ENCODE measurements at regions not wholly inside any gene's neighbourhood (a gene's known extent, or its start where the extent isn't known, plus 50 kb on each side); places are given as distances from the start of the nearest gene placed in this dataset.

DNA sequence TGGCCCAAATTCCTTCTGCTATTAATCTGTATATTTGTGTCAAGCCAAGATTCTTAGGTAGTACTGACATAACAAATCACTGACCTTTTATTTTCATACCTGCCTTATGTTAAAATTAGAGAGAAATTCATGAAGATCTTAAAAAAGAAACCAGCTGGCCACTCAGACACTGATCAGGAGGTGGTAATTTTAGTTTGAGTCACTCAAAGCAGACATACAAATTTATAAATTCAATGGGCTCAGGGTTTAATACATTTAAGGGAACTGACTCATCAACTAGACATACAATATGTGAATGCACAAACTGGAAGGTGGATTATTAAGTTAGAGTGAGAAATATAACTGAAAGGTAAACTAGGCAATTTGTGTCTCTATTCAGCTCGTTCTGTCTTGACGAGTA, 711.9 kb upstream of the EYS start:
- DNase-seq (ENCODE audit: low spot score), result no peak

DNA sequence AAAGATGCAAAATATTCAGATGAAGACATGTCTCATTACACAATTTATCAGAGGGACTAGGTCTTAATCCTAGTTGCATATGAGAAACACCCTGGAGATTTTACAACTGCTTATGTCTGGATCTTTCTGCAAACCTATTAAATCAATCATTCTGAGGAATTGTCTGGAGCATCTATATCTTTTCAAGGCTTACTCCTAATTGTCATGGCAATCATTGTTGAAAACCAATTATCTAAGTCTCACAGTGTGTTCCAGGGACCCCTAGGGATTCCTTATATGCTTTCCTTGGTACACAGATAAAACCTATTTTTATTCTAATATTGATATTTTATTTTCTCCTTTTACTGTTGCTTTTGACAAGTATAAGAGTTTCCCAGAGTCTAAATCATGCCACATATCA, 696.9 kb upstream of the EYS start:
- no peak for DNase-seq (ENCODE audit: low spot score)

DNA sequence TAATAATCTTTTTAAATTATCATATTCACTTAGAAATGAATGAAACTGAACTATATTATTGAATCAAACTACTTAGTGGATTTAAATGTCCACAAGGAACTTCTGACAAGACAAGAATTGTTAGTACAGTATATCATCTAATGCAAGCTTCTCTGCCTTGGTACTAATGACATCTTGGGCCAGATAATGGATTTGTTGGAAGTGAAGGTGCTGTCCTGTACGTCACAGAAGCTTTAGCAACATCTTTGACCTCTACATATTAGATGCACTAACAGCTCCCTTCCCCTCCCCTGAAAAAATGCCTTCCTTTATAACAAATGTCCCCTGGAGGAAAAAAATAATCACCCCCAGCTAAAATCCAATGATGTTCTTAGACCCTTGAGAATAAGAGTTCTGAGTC, 695.8 kb upstream of the EYS start:
- no peak for DNase-seq (ENCODE audit: low spot score)

DNA sequence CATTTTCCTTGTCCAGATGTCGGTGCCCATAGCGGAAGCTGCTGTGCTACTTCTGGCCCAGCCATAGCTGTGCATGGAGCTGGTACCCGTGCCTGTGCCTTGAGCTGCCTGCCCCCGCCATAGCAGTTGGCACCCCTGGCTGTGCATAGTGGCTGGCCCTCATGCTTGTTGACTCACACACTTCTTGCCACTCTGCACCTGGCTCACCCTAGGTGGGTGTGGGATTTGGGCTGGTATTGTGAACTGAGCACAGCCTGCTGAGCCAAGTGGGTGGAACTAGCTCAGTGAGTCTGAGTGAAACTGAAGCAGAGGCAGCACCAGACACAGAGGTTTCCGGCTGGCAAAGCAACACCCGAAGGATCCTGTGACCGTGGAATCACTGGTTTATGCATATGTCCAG, 689.5 kb upstream of the EYS start:
- DNase-seq (ENCODE audit: low spot score), result no peak

DNA sequence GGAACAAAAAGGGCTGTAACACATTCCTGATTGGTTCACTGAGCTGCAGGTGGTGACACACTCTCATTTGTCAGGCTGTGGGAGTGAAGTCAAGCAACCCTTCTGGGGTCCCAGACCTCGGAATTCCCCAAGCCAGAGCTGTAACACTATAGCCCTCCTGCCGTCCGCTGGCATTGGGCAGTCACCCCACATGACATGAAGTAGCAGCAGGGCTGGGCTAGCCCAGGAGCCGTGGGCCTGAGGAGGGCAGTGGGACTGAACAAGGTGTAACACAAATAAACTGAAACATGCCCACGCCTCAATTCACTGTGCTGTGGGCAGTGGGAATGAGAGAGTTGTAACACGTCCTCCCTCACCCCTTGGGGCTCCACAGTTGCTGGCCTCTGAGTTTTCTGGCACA, 689.1 kb upstream of the EYS start:
- DNase-seq (ENCODE audit: low spot score), result no peak

DNA sequence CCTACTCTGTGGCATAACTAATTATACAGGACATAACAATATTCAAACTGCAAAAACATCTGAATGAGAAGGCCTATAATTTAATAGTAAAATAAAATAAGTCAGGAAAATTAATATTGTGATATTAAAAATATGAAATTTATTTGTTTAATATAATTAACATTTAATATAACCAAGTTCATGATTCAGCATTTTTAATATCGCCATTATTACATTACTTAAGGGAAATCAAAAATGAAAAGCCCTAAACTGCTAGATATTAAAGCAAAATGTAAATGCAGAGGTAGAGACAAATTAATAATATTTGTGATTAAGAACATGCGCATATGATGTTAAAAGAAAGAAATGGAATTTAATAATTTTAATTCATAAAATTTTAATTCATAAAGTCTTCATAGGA, 683.4 kb upstream of the EYS start:
- DNase-seq (ENCODE audit: low spot score), result no peak

DNA sequence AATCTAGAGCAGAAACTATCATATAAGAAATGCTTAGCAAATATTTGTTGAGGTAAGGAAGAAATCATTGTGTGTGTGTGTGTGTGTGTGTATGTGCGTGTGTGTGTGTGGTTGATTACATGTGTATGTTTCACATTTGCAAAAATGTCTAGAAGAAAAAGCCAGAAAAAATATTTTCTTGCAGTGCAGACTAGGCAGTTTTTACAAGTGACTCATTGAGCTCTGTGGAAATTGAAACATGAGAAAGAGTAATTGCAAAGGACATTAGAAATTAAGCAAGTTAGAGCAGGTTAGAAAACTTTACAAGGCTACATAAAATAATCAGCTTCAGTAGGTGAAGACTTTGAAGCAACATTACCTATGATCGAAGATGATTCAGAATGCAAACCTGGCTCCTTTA, 669.0 kb upstream of the EYS start:
- no peak for DNase-seq (ENCODE audit: low spot score)

DNA sequence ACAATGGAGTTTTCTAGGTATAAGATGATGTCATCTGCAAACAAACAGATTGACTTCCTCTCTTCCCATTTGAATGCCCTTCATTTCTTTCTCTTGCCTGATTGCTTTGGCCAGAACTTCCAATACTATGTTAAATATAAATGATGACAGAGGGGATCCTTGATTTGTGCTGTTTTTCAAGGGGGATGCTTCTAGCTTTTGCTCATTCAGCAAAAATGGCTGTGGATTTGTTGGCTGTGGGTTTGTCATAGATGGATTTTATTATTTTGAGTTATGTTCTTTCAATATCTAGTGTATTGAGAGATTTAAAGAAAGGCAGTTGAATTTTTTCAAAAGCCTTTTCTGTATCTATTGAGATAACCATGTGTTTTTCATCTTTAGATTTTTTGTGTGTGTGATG, 662.4 kb upstream of the EYS start:
- no peak for DNase-seq (ENCODE audit: low spot score)

DNA sequence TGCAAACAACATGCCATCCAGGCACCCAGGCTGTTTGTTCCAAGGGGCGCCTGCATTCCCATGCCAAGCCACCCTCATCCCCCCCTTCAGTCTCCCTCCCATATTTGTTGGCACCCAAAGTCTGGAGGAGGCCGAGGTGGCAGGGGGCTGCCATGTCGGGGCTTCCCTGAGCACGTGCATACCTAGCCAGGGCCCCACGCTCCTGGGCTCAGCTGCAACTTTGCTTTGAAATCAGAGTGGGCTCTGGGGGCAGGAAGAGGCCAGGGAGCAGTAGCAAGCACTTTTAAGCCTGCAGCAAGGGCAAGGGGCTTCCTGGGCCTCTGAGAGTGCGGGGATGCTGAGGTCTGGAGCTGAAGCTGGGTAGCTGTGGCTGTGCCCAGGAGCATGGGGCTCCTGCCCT, 655.9 kb upstream of the EYS start:
- no peak for DNase-seq (ENCODE audit: low spot score)

DNA sequence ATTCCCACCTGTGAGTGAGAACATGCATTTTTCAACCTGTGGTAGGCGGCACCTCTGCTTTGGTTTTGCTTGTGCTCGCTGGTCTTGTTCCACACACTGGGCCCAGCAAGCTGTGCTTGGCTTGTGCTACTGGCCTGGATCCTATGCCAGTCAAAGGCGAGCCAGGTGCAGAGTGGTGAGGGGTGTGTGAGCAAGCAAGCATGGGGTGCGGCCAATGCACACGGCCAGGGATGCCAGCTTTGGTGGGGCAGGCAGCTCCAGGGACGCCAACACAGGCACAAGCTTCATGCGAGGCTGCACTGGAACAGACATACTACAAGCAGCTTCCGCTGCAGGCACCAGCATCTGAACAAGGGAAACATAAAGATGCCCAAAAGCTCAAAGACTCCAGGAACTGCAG, 654.9 kb upstream of the EYS start:
- no peak for DNase-seq (ENCODE audit: low spot score)

DNA sequence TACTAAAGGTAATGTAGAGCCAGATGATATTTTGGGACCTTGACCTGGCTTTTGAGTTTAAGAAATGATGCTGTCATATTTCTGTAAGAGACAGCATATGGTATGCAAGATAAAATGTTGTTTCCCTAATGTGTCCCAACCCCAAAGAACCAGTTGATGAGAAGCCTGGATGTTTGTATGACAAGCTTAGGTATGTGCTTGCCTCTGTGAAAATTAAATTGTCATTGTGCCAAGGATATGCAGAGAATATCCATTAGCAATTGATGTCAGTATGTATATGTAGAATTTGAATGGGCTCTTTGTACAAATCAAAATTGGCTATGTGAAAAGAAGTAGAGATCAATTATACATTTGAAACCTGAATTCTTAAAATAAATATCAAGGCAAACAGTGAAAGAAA, 650.8 kb upstream of the EYS start:
- DNase-seq (ENCODE audit: low spot score), result no peak

DNA sequence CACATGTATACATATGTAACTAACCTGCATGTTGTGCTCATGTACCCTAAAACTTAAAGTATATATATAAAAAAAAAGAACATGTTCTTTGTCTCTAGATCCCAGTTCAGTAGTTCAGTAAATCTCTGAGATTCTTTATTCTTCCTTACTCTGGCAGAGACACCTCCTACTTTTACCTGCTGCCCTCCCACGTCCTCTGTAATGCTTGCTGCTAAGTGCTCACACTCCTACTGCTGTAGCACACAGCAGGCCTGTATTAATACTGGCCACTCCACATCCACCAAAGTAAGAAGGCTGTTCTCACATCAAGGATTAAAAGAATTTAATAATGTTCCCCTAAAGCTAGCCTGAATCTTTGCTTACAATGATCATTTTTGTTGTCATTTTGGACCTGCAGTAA, 648.4 kb upstream of the EYS start:
- no peak for DNase-seq (ENCODE audit: low spot score)

DNA sequence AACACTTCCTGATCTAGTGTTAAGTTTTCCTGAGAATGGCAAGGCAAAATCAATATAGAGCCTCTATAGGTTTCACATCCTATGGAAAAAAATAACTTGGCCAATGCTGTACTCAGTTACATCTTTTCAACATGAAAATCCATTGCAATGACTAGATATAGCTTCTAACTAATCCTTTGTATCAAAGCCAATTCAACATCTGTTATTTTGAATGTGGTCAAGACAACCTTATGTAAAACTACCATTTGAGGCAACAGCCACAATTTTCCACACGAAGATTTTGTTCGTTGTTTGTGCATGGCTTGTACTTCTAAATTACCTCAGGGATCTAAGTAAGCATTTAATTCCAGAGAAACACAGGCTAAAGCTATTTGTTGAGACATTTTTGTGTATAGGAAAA, 637.8 kb upstream of the EYS start:
- DNase-seq (ENCODE audit: low spot score), result no peak

DNA sequence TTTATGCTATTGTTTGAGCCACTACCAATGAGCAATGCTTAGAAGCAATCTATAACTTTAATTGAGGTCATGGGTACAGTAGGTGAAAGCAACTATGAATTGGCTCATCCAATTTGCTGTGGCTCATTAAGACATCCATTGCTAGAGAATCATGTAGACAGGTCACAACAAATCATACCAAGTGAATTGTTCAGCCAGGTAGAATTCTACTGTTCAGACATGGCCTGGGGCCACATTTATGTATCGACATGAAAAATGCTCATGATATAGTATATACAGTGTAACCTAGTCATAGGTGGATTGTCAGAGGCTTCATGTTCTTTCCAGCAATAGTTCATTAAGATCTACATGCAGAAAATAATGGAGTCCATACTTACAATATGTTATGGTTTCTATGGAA, 633.7 kb upstream of the EYS start:
- DNase-seq (ENCODE audit: low spot score), result no peak

DNA sequence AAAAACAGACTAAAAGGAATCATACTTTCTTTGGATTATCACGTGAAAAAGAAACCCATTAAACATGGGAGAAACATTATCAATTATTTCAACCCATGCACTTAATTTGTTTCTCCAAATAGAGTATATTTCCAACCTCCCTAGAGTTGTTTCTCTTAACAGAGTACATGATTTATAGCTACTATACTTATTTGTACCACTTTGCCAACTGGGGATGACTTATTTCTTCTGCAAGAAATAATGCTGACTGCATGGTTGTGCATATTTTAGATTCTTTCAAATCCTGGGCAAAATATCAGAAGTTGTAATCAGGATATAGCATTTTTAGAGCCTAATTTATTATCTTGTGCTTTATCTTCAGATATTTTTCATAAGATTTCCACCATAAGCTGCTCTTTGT, 629.1 kb upstream of the EYS start:
- DNase-seq (ENCODE audit: low spot score), result no peak

DNA sequence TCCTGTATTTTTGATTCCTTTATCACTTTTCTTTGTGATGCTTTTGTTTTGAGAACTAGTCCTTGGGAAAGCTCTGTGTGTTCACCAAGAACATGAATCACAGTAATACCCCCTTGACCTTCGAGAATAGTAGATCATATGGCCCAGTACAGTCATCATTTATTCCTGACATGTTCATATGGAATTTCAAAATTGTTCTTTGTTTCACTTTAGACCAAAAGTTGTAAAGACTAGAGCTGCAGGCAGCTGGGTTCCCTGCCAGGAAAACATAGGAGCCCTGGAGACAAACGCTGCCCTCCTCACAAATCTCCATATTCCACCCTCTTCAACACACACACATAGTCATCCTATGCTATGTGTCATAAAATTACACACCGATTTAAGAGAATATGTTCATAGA, 621.2 kb upstream of the EYS start:
- DNase-seq (ENCODE audit: low spot score), result no peak

DNA sequence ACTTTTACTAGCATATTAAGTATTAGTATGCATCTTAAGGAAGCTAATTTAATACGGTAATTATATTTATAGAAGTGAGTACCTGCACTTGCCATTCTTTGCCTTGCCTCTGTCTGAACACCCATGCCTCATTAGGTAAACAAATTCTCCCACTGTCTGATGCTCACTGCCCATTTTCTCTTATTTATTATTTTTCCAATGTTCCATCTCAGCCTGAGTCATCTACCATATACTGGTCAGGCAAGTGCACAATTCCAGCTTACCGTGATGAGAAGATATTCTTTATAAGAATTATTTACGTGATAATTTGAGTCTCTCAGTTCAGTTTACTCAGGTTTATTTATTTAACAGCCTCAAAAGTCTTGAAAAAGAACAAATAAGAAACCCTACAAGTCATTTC, 619.2 kb upstream of the EYS start:
- DNase-seq (ENCODE audit: low spot score), result no peak

DNA sequence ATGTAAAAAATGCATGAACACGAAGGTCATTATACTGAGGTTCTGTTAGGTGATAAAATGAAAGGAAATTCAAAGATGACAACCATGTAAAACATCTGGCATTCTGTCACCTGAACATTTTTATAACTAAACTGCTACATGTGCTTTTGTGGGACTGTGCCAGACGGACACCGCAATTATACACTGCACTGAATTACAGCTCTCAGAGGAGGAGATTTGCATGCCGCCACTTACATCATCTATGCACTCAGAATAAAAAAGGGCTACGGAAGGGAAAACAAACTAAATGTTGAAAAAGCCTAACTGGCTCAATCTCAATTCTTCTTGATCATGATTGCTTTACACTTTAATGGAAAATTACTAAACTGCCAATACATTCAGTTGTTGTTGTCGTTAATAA, 614.0 kb upstream of the EYS start:
- no peak for DNase-seq (ENCODE audit: low spot score)

DNA sequence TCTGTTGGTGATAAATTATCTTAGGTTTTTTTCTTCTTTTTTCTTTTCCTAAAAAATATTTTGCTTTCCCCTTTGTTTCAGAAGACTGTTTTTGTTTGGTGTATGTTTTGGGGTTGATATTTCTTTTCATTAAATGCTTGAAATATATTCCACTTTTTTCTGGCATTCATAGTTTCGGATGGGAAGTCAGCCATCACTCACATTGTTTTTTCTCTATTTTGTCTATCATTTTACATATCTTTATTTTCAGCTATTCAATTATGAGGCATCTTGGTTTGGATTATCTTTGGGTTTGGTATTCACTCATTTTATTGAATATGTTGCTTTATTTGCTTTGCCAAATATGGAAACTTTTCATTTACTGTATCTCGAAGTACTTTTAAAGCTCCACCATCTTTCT, 600.5 kb upstream of the EYS start:
- DNase-seq (ENCODE audit: low spot score), result no peak

DNA sequence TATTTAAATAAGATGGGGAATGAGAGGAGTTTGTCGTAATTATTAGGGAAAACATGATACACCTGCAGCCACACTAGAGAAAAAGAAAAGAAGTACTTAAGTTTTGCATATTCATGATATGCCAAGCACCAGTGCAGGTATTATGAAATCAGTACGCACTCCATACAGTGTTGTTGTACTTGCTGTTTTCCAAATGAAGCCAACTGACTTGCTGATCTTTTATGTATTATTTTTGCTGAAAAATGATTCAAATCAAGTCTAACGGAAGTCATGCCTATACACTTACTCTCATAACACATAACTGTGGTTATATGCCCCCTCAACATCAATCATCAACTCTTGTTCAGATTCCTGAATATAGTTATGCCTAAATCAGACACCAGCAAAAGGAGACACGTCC, 584.9 kb upstream of the EYS start:
- no peak for DNase-seq (ENCODE audit: low spot score)

DNA sequence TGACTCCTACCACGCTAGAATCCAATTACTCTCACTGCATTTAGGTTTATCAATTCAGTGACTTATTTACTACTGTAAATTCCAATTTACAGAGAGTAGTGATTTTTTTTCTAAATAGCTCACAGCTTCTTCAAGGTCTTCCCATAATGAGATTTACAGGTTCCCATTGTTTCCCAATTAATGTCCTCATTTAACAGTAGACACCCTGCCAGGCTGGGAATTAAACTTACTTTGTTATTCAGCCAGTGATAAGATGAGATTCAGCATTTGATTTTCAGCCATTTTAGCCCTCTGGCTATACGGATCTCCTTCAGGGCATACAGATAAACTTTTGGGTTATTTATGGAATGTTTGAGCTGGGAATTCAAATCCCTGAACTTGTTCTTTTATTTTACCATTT, 582.9 kb upstream of the EYS start:
- DNase-seq (ENCODE audit: low spot score), result no peak

DNA sequence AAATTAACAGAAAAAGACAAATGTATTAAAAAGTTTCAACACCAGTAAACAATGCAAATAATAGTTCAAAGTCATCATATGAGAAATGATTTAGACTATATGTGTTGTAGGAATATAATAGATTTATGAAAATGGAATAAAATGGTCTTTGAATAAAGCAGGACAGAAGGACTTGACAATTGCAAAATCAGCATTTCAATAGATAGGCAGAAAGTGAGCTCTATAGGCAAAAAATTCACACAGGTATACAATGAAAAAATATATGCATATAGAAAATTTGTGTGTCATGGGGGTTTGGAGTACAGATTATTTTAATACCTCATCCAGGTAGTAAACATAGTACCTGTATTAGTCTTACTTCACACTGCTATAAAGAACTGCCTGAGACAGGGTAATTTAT, 571.1 kb upstream of the EYS start:
- DNase-seq (ENCODE audit: low spot score), result no peak

DNA sequence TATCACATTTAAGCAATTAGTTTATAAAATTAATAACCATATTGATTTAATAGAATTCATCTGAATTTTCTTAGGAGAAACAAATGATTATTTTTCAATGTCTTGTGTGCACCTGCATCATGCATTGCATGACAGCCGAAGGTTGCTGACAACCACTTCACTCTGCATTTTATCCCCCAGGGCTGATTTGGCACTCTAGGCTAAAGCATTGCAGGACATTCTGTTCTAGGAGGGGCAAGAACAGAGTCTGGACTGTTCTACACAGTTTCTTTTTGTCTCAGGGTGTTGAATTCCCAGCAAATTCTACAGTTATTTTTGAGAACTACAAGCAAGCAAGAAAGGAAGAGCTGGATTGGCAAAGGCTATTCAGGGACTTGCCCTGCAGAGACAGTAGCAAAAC, 570.4 kb upstream of the EYS start:
- no peak for DNase-seq (ENCODE audit: low spot score)

DNA sequence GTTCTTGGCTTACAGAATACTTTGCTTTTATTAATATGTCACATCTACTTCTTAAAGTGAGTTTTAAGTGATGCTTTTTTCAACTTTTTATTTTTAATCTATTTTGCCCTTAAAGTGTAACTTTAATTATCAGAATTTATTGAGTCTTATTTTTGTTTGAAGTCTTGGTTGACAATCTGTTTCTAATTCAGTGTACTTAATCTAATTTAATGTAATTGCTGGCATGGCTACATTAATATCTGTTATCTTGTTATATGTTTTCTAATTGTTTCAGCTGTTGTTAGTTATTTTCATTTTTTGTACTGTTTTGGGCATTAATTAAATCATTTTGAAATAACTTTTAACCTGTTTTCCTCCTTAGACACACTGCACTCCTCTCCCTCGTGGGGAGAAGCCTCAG, 558.7 kb upstream of the EYS start:
- no peak for DNase-seq (ENCODE audit: low spot score)

DNA sequence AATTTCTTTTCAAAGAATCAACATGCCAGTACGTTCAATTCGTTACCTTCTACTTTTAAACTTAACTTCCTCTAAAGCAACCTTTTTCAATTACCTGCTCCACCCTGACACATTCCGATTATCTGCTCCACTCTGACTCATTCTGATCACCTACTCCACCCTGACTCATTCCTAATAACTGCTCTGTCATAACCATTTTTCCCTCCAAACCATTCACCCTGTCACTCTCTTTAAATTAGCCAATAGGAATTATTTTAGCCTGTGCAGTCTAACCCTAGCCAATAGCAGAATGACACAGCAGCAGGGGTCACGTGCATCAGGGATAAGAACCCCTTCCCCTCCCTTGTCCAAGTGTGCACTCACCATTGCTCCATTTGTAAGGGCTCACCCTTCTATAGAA, 557.4 kb upstream of the EYS start:
- DNase-seq (ENCODE audit: low spot score), result no peak

All from hepatic stellate cell (primary cell).